Brain pericyte (primary cell): ENCODE measurements at regions not wholly inside any gene's neighbourhood (a gene's known extent, or its start where the extent isn't known, plus 50 kb on each side); places are given as distances from the start of the nearest gene placed in this dataset.

Source experiments
- DNase-seq: peaks from one replicate; pipeline ENCODE4 v3.0.0-alpha.2; 2012; ENCODE audit warnings: low read depth, low spot score

- no peak for DNase-seq
Observed at GRCh38 chr6:44049989-44050871, 77.0 kb downstream of the MRPL14 start.

- no peak for DNase-seq
Observed at GRCh38 chr6:44049163-44049988, 77.9 kb downstream of the MRPL14 start.

DNA sequence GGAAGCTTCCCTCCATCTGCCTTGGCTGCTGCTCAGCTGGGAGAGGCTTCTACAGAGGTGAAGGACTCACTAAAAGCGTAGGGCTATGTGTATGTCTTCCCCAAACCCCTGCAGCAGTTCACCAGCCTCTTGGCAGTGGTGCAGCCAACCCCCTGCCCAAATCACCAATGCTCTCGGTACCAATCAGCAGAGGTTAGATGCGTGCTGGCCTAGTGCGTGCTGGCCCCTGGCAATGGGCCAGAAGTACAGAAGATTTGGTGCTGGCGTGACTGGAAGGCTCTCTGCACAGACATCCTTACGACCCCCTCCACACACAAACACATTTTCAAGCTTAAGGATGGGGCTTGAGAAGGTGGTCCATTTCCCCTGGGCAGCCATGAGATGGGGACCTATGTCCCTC lies 79.0 kb downstream of the MRPL14 start:
- no peak for DNase-seq

- DNase-seq = no peak
Observed at GRCh38 chr6:44047801-44048200, 79.5 kb downstream of the MRPL14 start.

GRCh38 chr6:44047179-44047546 lies 80.1 kb downstream of the MRPL14 start:
- no peak for DNase-seq

DNA sequence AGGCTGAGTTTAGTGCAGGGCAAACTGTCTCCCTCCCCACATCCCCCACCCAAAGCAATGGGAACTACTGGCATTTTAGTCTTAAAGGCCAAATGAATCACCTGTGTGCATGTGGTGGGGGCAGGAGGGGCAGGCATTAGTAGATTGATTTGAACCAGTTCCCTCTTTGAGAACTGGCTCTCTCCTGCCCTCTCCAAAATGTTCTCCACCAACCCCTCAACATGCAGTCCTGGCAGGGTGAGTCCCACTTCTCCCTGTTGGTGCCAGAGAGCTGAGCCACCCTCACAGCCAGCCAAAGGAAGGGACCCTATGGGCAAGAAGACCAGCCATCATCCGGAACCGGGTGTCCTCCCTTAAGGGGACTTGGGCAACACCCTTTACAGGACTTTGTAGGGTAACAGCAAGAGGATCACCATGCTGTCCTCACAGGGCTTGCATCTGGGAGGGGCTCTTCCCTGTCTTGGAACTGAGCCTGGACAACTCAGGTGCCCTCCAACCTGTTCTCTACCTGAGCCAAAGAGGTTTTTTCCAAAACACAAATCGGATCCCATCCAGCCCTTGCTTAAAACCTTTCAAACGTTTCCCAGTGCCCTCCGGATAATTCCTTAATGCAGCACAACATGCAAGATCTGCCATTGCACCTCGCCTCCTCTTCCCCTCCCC lies 80.6 kb downstream of the MRPL14 start:
- no peak for DNase-seq

GRCh38 chr6:44045672-44046015 lies 81.6 kb downstream of the MRPL14 start:
- no peak for DNase-seq

DNA sequence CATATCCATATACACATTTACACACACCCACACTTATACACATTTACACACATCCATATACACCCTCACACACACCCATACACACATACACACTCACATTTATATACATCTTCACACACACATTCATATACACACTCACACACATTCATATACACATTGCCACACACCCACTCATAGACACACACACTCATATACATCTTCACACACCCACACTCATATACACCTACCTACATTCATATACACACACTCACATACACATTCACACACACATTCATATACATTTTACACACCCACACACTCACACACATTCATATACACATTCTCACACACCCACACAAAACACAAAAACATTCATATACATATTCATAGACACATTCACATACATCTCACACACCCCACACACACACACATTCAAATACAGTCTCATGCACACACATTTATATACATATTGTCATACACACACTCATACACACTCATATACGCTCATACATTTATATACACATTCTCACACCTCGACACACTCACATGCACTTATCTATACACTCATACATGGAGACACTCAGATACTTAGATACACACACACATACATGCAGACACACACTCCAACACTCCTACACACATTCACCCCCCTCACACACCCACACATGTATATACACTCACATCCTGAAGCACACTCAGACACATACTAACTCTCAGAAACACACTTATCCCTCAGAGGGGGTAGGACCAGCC lies 82.1 kb downstream of the MRPL14 start:
- DNase-seq = no peak

DNA sequence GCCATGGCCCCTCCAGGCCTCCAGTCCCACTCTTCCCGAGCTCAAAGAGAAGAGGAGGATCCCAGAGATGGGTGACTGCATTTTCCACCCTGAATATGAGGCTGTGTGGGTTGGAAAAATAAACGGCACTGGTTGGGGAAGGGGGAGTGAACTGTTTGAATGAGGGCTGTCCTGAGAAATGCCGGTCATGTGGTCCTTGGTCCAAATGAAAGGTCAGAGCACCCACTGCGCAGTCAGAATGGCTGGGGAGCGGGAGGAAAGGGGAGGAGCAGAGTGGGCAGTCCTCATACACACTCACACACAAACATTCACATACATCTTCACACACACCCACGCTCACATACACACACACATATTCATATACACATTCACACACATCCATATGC lies 83.1 kb downstream of the MRPL14 start:
- DNase-seq = peak; percentile 64

GRCh38 chr6:44043479-44044153 lies 83.6 kb downstream of the MRPL14 start:
- no peak for DNase-seq

- no peak for DNase-seq
Observed at GRCh38 chr6:44042989-44043478, 84.2 kb downstream of the MRPL14 start.

- no peak for DNase-seq
Observed at GRCh38 chr6:44042261-44042988, 84.8 kb downstream of the MRPL14 start.

DNA sequence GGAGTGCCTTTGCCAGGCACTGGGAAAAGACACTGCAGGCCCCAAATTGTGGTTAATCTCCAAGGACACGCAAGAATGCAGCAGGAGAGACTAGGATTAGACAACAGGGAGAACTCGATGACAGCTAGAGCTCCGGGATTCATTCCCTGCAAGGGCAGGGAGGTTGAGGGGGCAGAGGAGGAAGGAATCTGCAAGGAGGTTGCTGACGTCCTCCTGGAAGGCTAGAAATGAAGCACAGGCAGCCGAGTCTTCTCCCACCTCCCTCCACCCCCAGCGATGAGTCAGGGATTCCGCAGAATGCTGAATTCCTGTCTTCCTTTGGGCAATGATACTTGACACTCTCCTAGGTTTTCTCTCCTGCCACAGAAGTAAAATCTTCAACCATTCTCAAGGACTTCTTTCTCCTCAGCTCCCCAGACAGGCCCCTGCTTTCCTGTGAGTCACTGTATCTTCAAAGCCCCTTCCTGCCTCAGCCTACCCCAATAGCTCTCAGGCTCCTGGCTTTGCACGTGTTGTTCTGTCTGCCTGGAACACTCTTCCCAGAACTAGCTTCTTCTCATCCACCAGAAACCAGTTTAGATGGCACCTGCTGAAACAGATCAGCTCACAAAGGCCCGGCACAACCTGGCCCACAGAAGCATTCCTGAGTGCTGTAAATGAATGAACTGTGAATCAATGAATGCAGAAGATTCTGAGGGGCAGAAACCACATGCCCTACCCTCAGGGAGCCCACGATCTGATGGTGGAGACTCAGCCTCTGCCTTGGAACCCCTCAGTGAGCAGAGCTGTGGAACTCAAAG lies 85.6 kb downstream of the MRPL14 start:
- peak; percentile 76 for DNase-seq

DNA sequence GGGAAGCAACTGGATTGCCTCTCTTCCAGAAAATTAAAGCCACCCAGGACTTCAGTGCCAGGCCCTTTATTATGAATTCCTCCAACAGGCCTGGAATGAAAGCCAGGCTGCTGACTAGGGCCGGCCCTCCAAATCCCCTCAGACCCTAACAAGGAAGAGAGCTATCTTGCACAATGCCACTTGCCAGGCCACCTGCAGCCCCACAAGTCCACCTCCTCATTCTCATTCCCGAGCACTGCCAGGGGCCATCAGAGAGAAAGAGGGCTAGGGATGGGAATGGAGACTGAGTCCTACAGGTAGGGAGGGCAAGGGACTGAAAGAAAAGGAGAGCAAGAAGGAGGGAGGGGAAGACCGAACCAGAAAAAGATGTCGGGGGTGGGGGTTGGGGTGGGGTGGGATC lies 86.5 kb downstream of the MRPL14 start:
- DNase-seq = no peak

- DNase-seq = no peak
Observed at GRCh38 chr6:44039839-44040350, 87.4 kb downstream of the MRPL14 start.

DNA sequence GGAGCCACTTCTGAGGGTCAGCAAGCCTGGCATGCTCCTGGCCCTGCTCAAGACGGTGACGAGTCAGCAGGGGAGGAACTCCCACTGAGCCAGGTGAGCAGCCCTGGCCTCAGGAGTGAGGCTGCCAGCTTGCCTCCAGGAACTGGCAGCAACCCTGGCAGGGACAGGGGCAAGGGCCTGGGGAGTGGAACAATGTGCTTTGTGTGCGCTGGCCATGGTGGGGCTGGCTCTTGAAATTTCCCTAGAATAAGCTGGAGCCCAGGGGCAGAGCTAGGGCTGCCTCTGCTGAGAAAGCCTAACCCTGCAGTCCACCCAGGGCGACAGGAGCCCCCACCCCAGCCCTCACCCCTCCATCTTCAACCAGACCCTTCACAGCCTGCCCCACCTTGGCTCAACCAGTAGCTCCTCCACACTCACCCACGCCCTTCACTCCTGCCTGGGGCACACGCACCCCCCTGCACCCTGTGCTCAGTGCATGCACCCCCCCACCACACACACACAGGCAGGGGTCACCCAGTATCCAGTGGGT lies 88.0 kb downstream of the MRPL14 start:
- no peak for DNase-seq

- DNase-seq = no peak
Observed at GRCh38 chr6:44038543-44039065, 88.6 kb downstream of the MRPL14 start.

DNA sequence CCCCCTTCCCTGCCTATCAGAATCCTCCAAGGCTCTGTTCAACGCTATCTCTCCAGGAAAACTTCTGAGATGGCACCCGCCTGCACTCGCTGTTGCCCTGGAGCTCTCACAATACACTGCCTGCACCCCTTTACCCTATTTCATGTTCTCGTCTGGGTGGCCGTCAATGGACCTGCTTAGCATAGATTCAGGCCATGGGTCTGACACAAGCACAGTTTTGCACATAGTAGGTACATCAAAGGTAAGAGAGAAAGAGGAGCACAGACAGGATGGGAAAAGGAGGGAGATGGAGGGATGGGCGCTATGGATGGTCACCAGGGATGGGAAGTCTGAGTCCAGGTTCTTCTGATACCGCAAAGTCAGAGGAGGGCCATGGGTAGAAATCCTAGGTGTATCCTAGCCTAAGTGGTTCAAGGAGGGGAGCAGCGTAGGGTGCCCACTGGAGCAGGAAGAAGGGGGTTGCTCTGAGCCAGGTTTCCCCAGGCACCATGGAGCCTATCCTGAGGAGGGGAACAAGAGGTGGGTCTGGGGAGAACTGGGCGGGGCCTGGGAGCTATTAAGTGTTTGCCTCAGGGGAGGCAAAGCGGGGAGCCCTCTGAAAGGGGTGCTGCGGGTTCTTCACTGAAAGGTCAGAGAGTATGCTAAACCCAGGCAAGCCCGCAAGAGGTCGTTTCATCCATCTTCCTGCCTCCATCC lies 89.3 kb downstream of the MRPL14 start:
- no peak for DNase-seq
